ENCODE measurements at regions not wholly inside any gene's neighbourhood (a gene's known extent, or its start where the extent isn't known, plus 50 kb on each side); places are given as distances from the start of the nearest gene placed in this dataset.

- Histone ChIP-seq H2AFZ (ENCODE audit: low read length) (no peak overlapping the region), H3K4me1 (ENCODE audit: insufficient read depth, low read length) (peaks cover 15% of the 10 kb centered on the region), H3K4me2 (ENCODE audit: low read depth, low read length) (no peak overlapping the region), H4K20me1 (ENCODE audit: insufficient read depth, low read length) (no peaks in the 10 kb centered on the region), H3K27me3 (ENCODE audit: control insufficient read depth in 1 of 2, insufficient read depth in 2 of 2, low read length in 2 of 2) (peaks cover 1 to 36% of the 10 kb centered on the region in 2 experiments; a peak in 4 of 5 replicates), H3K27ac (ENCODE audit: extremely low read length, insufficient read depth, low read length) (no peak overlapping the region), H3K9me3 (ENCODE audit: low read length) (no peaks in the 10 kb centered on the region), H3K79me2 (ENCODE audit: insufficient read depth, low read length) (no peaks in the 10 kb centered on the region), H3K9ac (ENCODE audit: insufficient read depth, low read depth, low read length) (no peak overlapping the region), H3K4me3 (replicated peaks in 1 of 3; ENCODE audit: insufficient read depth in 1 of 3, low read depth in 2 of 3, low read length in 3 of 3) (no peak overlapping the region), H3K36me3 (replicated peaks in 1 of 2; ENCODE audit: control insufficient read depth in 1 of 2, insufficient read depth in 2 of 2, low read length in 2 of 2) (no peaks in the 10 kb centered on the region)
- no TSS peak for BruUV-seq (replicated peaks)
- ATAC-seq (no peak), FAIRE-seq (no peak), DNase-seq (ENCODE audit: low spot score) (no peak)
- WGBS (ENCODE audit: low lambda C conversion rate): 78% methylated on average over 11 of the region's 92 CpGs
- CTCF ChIA-PET (ENCODE audit: low intra/inter-chr PET ratio, low total read pairs): no interaction called here
- POLR2A ChIA-PET: no interaction called here
- intact Hi-C loops (cut with micrococcal nuclease; ENCODE audit: unreplicated experiment): no loop called here
- in situ Hi-C loops (cut with HindIII; ENCODE audit: extremely low pct_ligation_motif_present, low pct_unique_long_range_greater_than_20kb): no loop called here
- TF ChIP-seq SSRP1 (CRISPR knock-in tag; IDR thresholded peaks at IDR 0.05): no peak
- TF ChIP-seq, protein P1, sequence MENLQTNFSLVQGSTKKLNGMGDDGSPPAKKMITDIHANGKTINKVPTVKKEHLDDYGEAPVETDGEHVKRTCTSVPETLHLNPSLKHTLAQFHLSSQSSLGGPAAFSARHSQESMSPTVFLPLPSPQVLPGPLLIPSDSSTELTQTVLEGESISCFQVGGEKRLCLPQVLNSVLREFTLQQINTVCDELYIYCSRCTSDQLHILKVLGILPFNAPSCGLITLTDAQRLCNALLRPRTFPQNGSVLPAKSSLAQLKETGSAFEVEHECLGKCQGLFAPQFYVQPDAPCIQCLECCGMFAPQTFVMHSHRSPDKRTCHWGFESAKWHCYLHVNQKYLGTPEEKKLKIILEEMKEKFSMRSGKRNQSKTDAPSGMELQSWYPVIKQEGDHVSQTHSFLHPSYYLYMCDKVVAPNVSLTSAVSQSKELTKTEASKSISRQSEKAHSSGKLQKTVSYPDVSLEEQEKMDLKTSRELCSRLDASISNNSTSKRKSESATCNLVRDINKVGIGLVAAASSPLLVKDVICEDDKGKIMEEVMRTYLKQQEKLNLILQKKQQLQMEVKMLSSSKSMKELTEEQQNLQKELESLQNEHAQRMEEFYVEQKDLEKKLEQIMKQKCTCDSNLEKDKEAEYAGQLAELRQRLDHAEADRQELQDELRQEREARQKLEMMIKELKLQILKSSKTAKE (CRISPR knock-in tag; IDR thresholded peaks at IDR 0.05; ENCODE audit: borderline replicate concordance): no peak
- no peak for TF ChIP-seq AFF4 (CRISPR knock-in tag; IDR thresholded peaks at IDR 0.05)
- TF ChIP-seq, protein P2, sequence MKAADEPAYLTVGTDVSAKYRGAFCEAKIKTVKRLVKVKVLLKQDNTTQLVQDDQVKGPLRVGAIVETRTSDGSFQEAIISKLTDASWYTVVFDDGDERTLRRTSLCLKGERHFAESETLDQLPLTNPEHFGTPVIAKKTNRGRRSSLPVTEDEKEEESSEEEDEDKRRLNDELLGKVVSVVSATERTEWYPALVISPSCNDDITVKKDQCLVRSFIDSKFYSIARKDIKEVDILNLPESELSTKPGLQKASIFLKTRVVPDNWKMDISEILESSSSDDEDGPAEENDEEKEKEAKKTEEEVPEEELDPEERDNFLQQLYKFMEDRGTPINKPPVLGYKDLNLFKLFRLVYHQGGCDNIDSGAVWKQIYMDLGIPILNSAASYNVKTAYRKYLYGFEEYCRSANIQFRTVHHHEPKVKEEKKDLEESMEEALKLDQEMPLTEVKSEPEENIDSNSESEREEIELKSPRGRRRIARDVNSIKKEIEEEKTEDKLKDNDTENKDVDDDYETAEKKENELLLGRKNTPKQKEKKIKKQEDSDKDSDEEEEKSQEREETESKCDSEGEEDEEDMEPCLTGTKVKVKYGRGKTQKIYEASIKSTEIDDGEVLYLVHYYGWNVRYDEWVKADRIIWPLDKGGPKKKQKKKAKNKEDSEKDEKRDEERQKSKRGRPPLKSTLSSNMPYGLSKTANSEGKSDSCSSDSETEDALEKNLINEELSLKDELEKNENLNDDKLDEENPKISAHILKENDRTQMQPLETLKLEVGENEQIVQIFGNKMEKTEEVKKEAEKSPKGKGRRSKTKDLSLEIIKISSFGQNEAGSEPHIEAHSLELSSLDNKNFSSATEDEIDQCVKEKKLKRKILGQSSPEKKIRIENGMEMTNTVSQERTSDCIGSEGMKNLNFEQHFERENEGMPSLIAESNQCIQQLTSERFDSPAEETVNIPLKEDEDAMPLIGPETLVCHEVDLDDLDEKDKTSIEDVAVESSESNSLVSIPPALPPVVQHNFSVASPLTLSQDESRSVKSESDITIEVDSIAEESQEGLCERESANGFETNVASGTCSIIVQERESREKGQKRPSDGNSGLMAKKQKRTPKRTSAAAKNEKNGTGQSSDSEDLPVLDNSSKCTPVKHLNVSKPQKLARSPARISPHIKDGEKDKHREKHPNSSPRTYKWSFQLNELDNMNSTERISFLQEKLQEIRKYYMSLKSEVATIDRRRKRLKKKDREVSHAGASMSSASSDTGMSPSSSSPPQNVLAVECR (CRISPR knock-in tag; IDR thresholded peaks at IDR 0.05; ENCODE audit: borderline replicate concordance): no peak
- TF ChIP-seq ZNF850 (CRISPR knock-in tag; conservative IDR thresholded peaks at IDR 0.05): no peak
- TF ChIP-seq NR0B2 (CRISPR knock-in tag; IDR thresholded peaks at IDR 0.05): no peak
- no peak for TF ChIP-seq JDP2 (CRISPR knock-in tag; IDR thresholded peaks at IDR 0.05; ENCODE audit: borderline replicate concordance)
- TF ChIP-seq NFIC (IDR thresholded peaks at IDR 0.05; ENCODE audit: low read length): no peak
- TF ChIP-seq POLR2AphosphoS5 (IDR thresholded peaks at IDR 0.05; ENCODE audit: low read depth, low read length): no peak
- TF ChIP-seq PAF1 (CRISPR knock-in tag; IDR thresholded peaks at IDR 0.05): no peak
- no peak for TF ChIP-seq NR2C2 (CRISPR knock-in tag; IDR thresholded peaks at IDR 0.05; ENCODE audit: borderline replicate concordance)
- no peak for TF ChIP-seq NCOR1 (IDR thresholded peaks at IDR 0.05; ENCODE audit: borderline replicate concordance, low read length)
- no peak for TF ChIP-seq ZC3H13 (CRISPR knock-in tag; IDR thresholded peaks at IDR 0.05)
These were observed 102.3 kb upstream of the DIO3 start for GRCh38 chr14:101458741-101459550.
